Ishikawa (cell line): ENCODE measurements at regions not wholly inside any gene's neighbourhood (a gene's known extent, or its start where the extent isn't known, plus 50 kb on each side); places are given as distances from the start of the nearest gene placed in this dataset.

Experiments
- CEBPB ChIP-seq: IDR thresholded peaks from 2 replicates; pipeline ENCODE4 v1.6.1; 2012
- EGR1 ChIP-seq: IDR thresholded peaks from 2 replicates; pipeline ENCODE4 v1.6.1; 2012
- EP300 ChIP-seq: IDR thresholded peaks from 2 replicates; pipeline ENCODE4 v1.6.1; 2012; ENCODE audit warnings: borderline replicate concordance
- FOXM1 ChIP-seq: IDR thresholded peaks from 2 replicates; pipeline ENCODE4 v1.6.1; 2012; ENCODE audit warnings: low read depth, borderline replicate concordance
- NFIC ChIP-seq: IDR thresholded peaks from 2 replicates; pipeline ENCODE4 v1.6.1; 2012
- RAD21 ChIP-seq: IDR thresholded peaks from 2 replicates; pipeline ENCODE4 v1.6.1; 2012; ENCODE audit warnings: low read depth
- TAF1 ChIP-seq: IDR thresholded peaks from 2 replicates; pipeline ENCODE4 v1.6.1; 2012; ENCODE audit warnings: low read depth, mild to moderate bottlenecking
- TCF12 ChIP-seq: IDR thresholded peaks from 2 replicates; pipeline ENCODE4 v1.6.1; 2012; ENCODE audit warnings: low read depth
- YY1 ChIP-seq: IDR thresholded peaks from 2 replicates; pipeline ENCODE4 v1.6.1; 2012; ENCODE audit warnings: low read depth
- ZBTB7A ChIP-seq: IDR thresholded peaks from 2 replicates; pipeline ENCODE4 v1.6.1; 2012; ENCODE audit warnings: low read depth
- TF ChIP-seq, protein P1 (sequence below): IDR thresholded peaks from 2 replicates; pipeline ENCODE4 v1.6.1; 2012
- TF ChIP-seq, protein P2 (sequence below): IDR thresholded peaks from 2 replicates; pipeline ENCODE4 v1.6.1; 2012; ENCODE audit warnings: low read depth, mild to moderate bottlenecking

DNA sequence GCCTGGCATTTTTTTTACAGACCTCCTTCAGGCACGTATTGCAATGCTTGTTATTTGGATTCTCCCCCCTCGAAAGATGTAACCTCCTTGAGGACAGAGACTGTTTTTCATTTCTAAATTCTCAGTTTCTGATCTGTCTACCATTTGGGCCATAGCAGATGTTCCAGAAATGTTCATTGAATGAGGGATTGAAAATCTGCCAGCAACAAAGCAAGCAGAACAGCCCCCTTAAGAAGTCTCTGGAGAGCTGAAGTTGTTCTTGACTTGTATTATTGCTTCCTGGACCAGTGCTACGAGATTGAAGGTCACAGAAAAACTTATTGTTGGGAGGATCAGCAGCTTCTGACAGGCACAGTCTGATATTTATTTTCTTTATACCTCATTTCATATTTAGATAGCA lies 355.5 kb downstream of the EPHA4 start:
- TF ChIP-seq RAD21 (no peak), FOXM1 (no peak), EP300 (no peak), ZBTB7A (no peak), CEBPB (no peak), EGR1 (no peak), TAF1 (no peak), YY1 (no peak), TCF12 (no peak), NFIC (no peak)
- TF ChIP-seq, protein P1, sequence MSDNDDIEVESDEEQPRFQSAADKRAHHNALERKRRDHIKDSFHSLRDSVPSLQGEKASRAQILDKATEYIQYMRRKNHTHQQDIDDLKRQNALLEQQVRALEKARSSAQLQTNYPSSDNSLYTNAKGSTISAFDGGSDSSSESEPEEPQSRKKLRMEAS: no peak
- TF ChIP-seq, protein P2, sequence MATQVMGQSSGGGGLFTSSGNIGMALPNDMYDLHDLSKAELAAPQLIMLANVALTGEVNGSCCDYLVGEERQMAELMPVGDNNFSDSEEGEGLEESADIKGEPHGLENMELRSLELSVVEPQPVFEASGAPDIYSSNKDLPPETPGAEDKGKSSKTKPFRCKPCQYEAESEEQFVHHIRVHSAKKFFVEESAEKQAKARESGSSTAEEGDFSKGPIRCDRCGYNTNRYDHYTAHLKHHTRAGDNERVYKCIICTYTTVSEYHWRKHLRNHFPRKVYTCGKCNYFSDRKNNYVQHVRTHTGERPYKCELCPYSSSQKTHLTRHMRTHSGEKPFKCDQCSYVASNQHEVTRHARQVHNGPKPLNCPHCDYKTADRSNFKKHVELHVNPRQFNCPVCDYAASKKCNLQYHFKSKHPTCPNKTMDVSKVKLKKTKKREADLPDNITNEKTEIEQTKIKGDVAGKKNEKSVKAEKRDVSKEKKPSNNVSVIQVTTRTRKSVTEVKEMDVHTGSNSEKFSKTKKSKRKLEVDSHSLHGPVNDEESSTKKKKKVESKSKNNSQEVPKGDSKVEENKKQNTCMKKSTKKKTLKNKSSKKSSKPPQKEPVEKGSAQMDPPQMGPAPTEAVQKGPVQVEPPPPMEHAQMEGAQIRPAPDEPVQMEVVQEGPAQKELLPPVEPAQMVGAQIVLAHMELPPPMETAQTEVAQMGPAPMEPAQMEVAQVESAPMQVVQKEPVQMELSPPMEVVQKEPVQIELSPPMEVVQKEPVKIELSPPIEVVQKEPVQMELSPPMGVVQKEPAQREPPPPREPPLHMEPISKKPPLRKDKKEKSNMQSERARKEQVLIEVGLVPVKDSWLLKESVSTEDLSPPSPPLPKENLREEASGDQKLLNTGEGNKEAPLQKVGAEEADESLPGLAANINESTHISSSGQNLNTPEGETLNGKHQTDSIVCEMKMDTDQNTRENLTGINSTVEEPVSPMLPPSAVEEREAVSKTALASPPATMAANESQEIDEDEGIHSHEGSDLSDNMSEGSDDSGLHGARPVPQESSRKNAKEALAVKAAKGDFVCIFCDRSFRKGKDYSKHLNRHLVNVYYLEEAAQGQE: no peak
